Spleen (tissue), 11 donors: ENCODE measurements at regions not wholly inside any gene's neighbourhood (a gene's known extent, or its start where the extent isn't known, plus 50 kb on each side); places are given as distances from the start of the nearest gene placed in this dataset.

Source experiments
- DNase-seq: peaks from one replicate; pipeline ENCODE4 v3.0.0-alpha.2; 2020
- H3K27ac ChIP-seq, 8 donors: fragments of 200-600 bp; sonication (generic) in 7 of 8; 1 replicate in 4 of 8; 2 replicates in 4 of 8; pipeline versions ENCODE4 v1.5.0 to v1.8.0; 2016 to 2021; ENCODE audit warnings: inconsistent platforms in 4 of 8, mild to moderate bottlenecking in 4 of 8, moderate library complexity in 1 of 8
- H3K27me3 ChIP-seq, 7 donors: fragments of 200-600 bp; sonication (generic) in 6 of 7; replicated peaks in 1 of 7; 1 replicate in 4 of 7; 2 replicates in 3 of 7; pipeline versions ENCODE4 v1.5.0 to v1.8.0; 2016 to 2021; ENCODE audit warnings: inconsistent platforms in 3 of 7, mild to moderate bottlenecking in 1 of 7
- H3K36me3 ChIP-seq, 6 donors: fragments of 200-600 bp; sonication (generic) in 5 of 6; 1 replicate in 4 of 6; 2 replicates in 2 of 6; pipeline versions ENCODE4 v1.5.0 to v1.8.0; 2016 to 2021; ENCODE audit warnings: inconsistent platforms in 2 of 6
- H3K4me1 ChIP-seq, 6 donors: fragments of 200-600 bp; sonication (generic) in 5 of 6; 1 replicate in 3 of 6; 2 replicates in 3 of 6; pipeline versions ENCODE4 v1.5.0 to v1.8.0; 2016 to 2021; ENCODE audit warnings: inconsistent platforms in 3 of 6
- H3K4me3 ChIP-seq, 8 donors: fragments of 200-600 bp; sonication (generic) in 7 of 8; 1 replicate in 4 of 8; 2 replicates in 4 of 8; pipeline versions ENCODE4 v1.5.0 to v1.8.0; 2016 to 2021; ENCODE audit warnings: inconsistent platforms in 4 of 8, mild to moderate bottlenecking in 4 of 8, moderate library complexity in 2 of 8
- H3K9me3 ChIP-seq, 8 donors: fragments of 200-600 bp; sonication (generic) in 7 of 8; 1 replicate in 4 of 8; 2 replicates in 4 of 8; pipeline versions ENCODE4 v1.5.0 to v1.8.0; 2016 to 2021; ENCODE audit warnings: inconsistent platforms in 4 of 8
- POLR2A ChIP-seq, 3 donors: fragments of 450-650 bp; IDR thresholded peaks; one replicate each; pipeline ENCODE4 v1.5.1; 2017; ENCODE audit warnings: antibody characterized with exemption in 3 of 3, mild to moderate bottlenecking in 1 of 3
- POLR2AphosphoS5 ChIP-seq, 3 donors: sonication (generic); formaldehyde crosslinking; IDR thresholded peaks; one replicate each; pipeline ENCODE4 v1.5.1; 2017; ENCODE audit warnings: antibody characterized with exemption in 3 of 3
- WGBS, 5 donors: extraction: QIAGEN DNeasy Blood & Tissue Kit in 3 of 5; methylation state at CpG; one replicate each; pipeline versions ENCODE4 v1.1.5 to v1.1.7; 2013 to 2018; 5-methylcytosine and 5-hydroxymethylcytosine counted together
- intact Hi-C: fragments of 100-400 bp; cut with DNase I; formaldehyde crosslinking; loops from one replicate; pipeline ENCODE4 v1.15.0; 2023; ENCODE audit warnings: low total_unique reads
- TF ChIP-seq, protein P1 (sequence below), 11 experiments: fragments of 200-600 bp in 7 of 11; fragments of 450-650 bp in 4 of 11; sonication (generic) in 4 of 11; IDR thresholded peaks in 8 of 11; conservative IDR thresholded peaks in 3 of 11; 1 replicate in 7 of 11; 2 replicates in 4 of 11; pipeline versions ENCODE4 v1.4.0 to v1.8.0; 2016 to 2021; ENCODE audit warnings: antibody characterized with exemption in 11 of 11, inconsistent platforms in 4 of 11, mild to moderate bottlenecking in 1 of 11
- donor health status: healthy with polysubstance abuse.
- donor health status: DM: no; HTN: no; CAD: no; lungs with moderate emphysema.
- donor health status: DM: no; HTN: no; CAD: no.
- donor health status: Bipolar disorder and iron deficiency.
- donor health status: healthy.
- donor health status: DM: no; HTN: no; CAD: no.
- donor health status: DM: yes; HTN: yes; CAD: no.

DNA sequence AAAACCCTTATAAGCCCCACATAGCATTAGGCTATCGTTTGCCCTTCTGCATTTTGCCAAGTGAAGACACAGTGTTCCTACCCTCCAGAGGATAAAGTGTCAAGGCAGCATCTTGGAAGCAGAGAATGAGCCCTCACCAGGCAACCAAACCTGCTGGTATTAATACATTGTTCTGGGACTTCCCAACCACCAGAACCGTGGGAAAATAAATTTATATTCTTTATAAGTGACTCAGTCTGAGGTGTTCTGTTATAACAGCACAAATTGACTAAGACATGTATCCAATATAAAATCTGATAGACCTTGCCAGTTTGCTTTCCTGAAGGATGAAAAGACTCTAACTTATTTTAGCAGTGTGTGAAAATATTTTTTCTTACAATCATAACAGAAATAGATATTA is 792.5 kb upstream of the LRRC4C start:
- Histone ChIP-seq H3K36me3 (no peaks in the 10 kb centered on the region), H3K27me3 (no peaks in the 10 kb centered on the region), H3K27ac (no peak overlapping the region), H3K9me3 (peaks cover 0 to 18% (median 7%) of the 10 kb centered on the region in 8 donors), H3K4me1 (no peaks in the 10 kb centered on the region), H3K4me3 (no peak overlapping the region)
- 56 to 83% (median 61%) methylated on average over 2 of the region's 2 CpGs for WGBS, 5 donors
- no peak for DNase-seq
- intact Hi-C loops = no loop called here
- TF ChIP-seq, protein P1, sequence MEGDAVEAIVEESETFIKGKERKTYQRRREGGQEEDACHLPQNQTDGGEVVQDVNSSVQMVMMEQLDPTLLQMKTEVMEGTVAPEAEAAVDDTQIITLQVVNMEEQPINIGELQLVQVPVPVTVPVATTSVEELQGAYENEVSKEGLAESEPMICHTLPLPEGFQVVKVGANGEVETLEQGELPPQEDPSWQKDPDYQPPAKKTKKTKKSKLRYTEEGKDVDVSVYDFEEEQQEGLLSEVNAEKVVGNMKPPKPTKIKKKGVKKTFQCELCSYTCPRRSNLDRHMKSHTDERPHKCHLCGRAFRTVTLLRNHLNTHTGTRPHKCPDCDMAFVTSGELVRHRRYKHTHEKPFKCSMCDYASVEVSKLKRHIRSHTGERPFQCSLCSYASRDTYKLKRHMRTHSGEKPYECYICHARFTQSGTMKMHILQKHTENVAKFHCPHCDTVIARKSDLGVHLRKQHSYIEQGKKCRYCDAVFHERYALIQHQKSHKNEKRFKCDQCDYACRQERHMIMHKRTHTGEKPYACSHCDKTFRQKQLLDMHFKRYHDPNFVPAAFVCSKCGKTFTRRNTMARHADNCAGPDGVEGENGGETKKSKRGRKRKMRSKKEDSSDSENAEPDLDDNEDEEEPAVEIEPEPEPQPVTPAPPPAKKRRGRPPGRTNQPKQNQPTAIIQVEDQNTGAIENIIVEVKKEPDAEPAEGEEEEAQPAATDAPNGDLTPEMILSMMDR (IDR thresholded peaks at IDR 0.05 in 8 of 11, conservative IDR thresholded peaks at IDR 0.05 in 3 of 11) = no peak
- TF ChIP-seq POLR2A (IDR thresholded peaks at IDR 0.05) (no peak), POLR2AphosphoS5 (IDR thresholded peaks at IDR 0.05) (no peak)

GRCh38 chr11:42253156-42253555 is 793.7 kb upstream of the LRRC4C start:
- Histone ChIP-seq H3K9me3 (peaks cover 0 to 18% (median 7%) of the 10 kb centered on the region in 8 donors), H3K4me3 (no peak overlapping the region), H3K27me3 (no peaks in the 10 kb centered on the region), H3K4me1 (no peaks in the 10 kb centered on the region), H3K27ac (no peak overlapping the region), H3K36me3 (no peaks in the 10 kb centered on the region)
- 21 to 41% (median 33%) methylated on average over 3 of the region's 3 CpGs for WGBS, 5 donors
- no peak for DNase-seq
- no peak for TF ChIP-seq POLR2AphosphoS5 (IDR thresholded peaks at IDR 0.05)
- TF ChIP-seq, protein P1 (IDR thresholded peaks at IDR 0.05 in 8 of 11, conservative IDR thresholded peaks at IDR 0.05 in 3 of 11) = no peak
- no peak for TF ChIP-seq POLR2A (IDR thresholded peaks at IDR 0.05)
- intact Hi-C loops = no loop called here

- H3K36me3 ChIP-seq = no peaks in the 10 kb centered on the region
- H3K4me3 ChIP-seq = no peak overlapping the region
- TF ChIP-seq POLR2A (IDR thresholded peaks at IDR 0.05) = no peak
- TF ChIP-seq, protein P1 (IDR thresholded peaks at IDR 0.05 in 8 of 11, conservative IDR thresholded peaks at IDR 0.05 in 3 of 11) = no peak
- no peak for TF ChIP-seq POLR2AphosphoS5 (IDR thresholded peaks at IDR 0.05)
- H3K4me1 ChIP-seq = no peaks in the 10 kb centered on the region
- no peak overlapping the region for H3K27ac ChIP-seq
- intact Hi-C loops = no loop called here
- H3K27me3 ChIP-seq = no peaks in the 10 kb centered on the region
- WGBS, 5 donors = 77 to 94% (median 84%) methylated on average over 1 of the region's 1 CpG
- no peak for DNase-seq
- peaks cover 0 to 18% (median 6%) of the 10 kb centered on the region in 8 donors for H3K9me3 ChIP-seq
Measured at GRCh38 chr11:42255906-42256305, 796.5 kb upstream of the LRRC4C start.

GRCh38 chr11:42257534-42257933 is 798.1 kb upstream of the LRRC4C start:
- Histone ChIP-seq H3K4me1 (no peaks in the 10 kb centered on the region), H3K27ac (no peak overlapping the region), H3K36me3 (no peaks in the 10 kb centered on the region), H3K27me3 (no peaks in the 10 kb centered on the region), H3K4me3 (no peak overlapping the region), H3K9me3 (peaks cover 0 to 18% (median 6%) of the 10 kb centered on the region in 8 donors)
- intact Hi-C loops = no loop called here
- TF ChIP-seq POLR2AphosphoS5 (IDR thresholded peaks at IDR 0.05) = no peak
- DNase-seq = no peak
- WGBS, 5 donors = 35 to 41% (median 38%) methylated on average over 2 of the region's 2 CpGs

DNA sequence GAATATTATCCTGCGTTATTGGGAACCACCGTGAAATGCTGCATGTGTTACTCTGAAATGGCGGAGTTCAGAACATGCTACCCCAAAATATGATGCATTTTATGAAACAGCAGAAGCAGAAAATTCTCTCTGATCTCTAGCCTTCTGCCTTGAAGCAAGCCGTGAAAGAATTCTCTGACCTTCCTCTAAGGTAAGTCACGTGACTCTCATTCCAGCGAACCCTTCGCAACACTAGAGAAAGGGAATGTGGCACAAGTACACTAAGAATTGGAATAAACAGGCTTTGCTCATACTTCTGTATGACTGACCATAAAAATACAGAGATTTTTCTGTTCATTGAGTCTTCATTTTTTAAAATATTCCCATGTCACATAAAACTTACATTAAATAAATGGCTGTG is 805.6 kb upstream of the LRRC4C start:
- TF ChIP-seq POLR2AphosphoS5 (IDR thresholded peaks at IDR 0.05) = no peak
- TF ChIP-seq, protein P1 (IDR thresholded peaks at IDR 0.05 in 8 of 11, conservative IDR thresholded peaks at IDR 0.05 in 3 of 11) = no peak
- no peak for TF ChIP-seq POLR2A (IDR thresholded peaks at IDR 0.05)
- H3K9me3 ChIP-seq = no peaks in the 10 kb centered on the region
- no peaks in the 10 kb centered on the region for H3K4me1 ChIP-seq
- no peak overlapping the region for H3K27ac ChIP-seq
- intact Hi-C loops = no loop called here
- H3K4me3 ChIP-seq = no peak overlapping the region
- WGBS, 5 donors = 89 to 95% (median 92%) methylated on average over 7 of the region's 7 CpGs
- H3K27me3 ChIP-seq = no peaks in the 10 kb centered on the region
- H3K36me3 ChIP-seq = no peaks in the 10 kb centered on the region
- DNase-seq = no peak
